HepG2 (cell line): ENCODE measurements at regions not wholly inside any gene's neighbourhood (a gene's known extent, or its start where the extent isn't known, plus 50 kb on each side); places are given as distances from the start of the nearest gene placed in this dataset.

Experiments
- ATAC-seq: fragments of 200-7000 bp; cut with Tn5 transposase; 3 replicates; pipeline ENCODE4 v1.9.1; 2020; ENCODE audit warnings: mild to moderate bottlenecking, moderate library complexity
- BruUV-seq: library from RNA; stranded (reverse); fragments of 400-500 nt; replicated peaks from 2 replicates; lab custom pipeline; 2021; lab: Mats Ljungman, UMichigan
- CTCF ChIA-PET: fragments of 300-600 bp; formaldehyde crosslinking; extraction: SDS; loops from one replicate; lab custom pipeline; 2021; ENCODE audit warnings: low total read pairs, inconsistent platforms, low intra/inter-chr PET ratio; lab: Yijun Ruan, JAX
- POLR2A ChIA-PET: fragments of 350-600 bp; sonication (Branson Sonifier 250); formaldehyde crosslinking; loops from one replicate; lab custom pipeline; 2020; ENCODE audit warnings: antibody characterized with exemption, inconsistent platforms; lab: Yijun Ruan, JAX
- DNase-seq: peaks from one replicate; pipeline ENCODE4 v3.0.0-alpha.2; 2015; ENCODE audit warnings: low spot score
- FAIRE-seq: peaks from 3 replicates; lab custom pipeline; 2011; peaks lifted over from hg19 to GRCh38; lab: Jason Lieb, UNC
- H2AFZ ChIP-seq: one replicate; pipeline ENCODE4 v1.6.1; 2011; ENCODE audit warnings: low read length, inconsistent platforms
- H3K27ac ChIP-seq: fragments of 300-600 bp; 3 replicates; pipeline ENCODE4 v1.8.0; 2011; ENCODE audit warnings: mixed run types, mild to moderate bottlenecking, mixed read lengths, low read length, inconsistent platforms; ENCODE audit not compliant: insufficient read depth; ENCODE audit errors: extremely low read length
- H3K27me3 ChIP-seq, 2 experiments: fragments of 200-600 bp in 1 of 2; 2 replicates in 1 of 2; 3 replicates in 1 of 2; pipeline versions ENCODE4 v1.6.0 to v1.8.0; 2011; ENCODE audit warnings: low read length in 2 of 2, mild to moderate bottlenecking in 2 of 2, moderate library complexity in 2 of 2, inconsistent platforms in 1 of 2; ENCODE audit not compliant: insufficient read depth in 2 of 2, control insufficient read depth in 1 of 2
- H3K36me3 ChIP-seq, 2 experiments: fragments of 200-600 bp in 1 of 2; replicated peaks in 1 of 2; 2 replicates in 1 of 2; 3 replicates in 1 of 2; pipeline versions ENCODE4 v1.5.1 to v1.8.0; 2011; ENCODE audit warnings: low read length in 2 of 2, inconsistent platforms in 1 of 2; ENCODE audit not compliant: insufficient read depth in 2 of 2, control insufficient read depth in 1 of 2
- H3K4me1 ChIP-seq: 2 replicates; pipeline ENCODE4 v1.5.1; 2012; ENCODE audit warnings: low read length, inconsistent platforms; ENCODE audit not compliant: insufficient read depth
- H3K4me2 ChIP-seq: 2 replicates; pipeline ENCODE4 v1.6.0; 2011; ENCODE audit warnings: low read depth, low read length, inconsistent platforms
- H3K4me3 ChIP-seq, 3 experiments: fragments of 200-600 bp in 1 of 3; sonication (generic), shearing (Covaris generic) in 1 of 3; replicated peaks in 1 of 3; 2 replicates each; pipeline ENCODE4 v1.5.1; 2011 to 2016; ENCODE audit warnings: low read length in 3 of 3, inconsistent platforms in 2 of 3, low read depth in 2 of 3, mild to moderate bottlenecking in 2 of 3, control low read depth in 1 of 3, mixed read lengths in 1 of 3; ENCODE audit not compliant: insufficient read depth in 1 of 3
- H3K79me2 ChIP-seq: one replicate; pipeline ENCODE4 v1.6.1; 2011; ENCODE audit warnings: low read length, inconsistent platforms; ENCODE audit not compliant: insufficient read depth
- H3K9ac ChIP-seq: 2 replicates; pipeline ENCODE4 v1.6.0; 2011; ENCODE audit warnings: mild to moderate bottlenecking, low read depth, low read length, inconsistent platforms; ENCODE audit not compliant: insufficient read depth
- H3K9me3 ChIP-seq: 2 replicates; pipeline ENCODE4 v1.5.1; 2012; ENCODE audit warnings: mild to moderate bottlenecking, low read length
- H4K20me1 ChIP-seq: 2 replicates; pipeline ENCODE4 v1.6.0; 2011; ENCODE audit warnings: inconsistent platforms, mild to moderate bottlenecking, low read length, moderate library complexity; ENCODE audit not compliant: insufficient read depth
- ATF5 ChIP-seq: sonication (generic); formaldehyde crosslinking; IDR thresholded peaks from 2 replicates; pipeline ENCODE4 v1.4.0; 2020; ENCODE audit warnings: mild to moderate bottlenecking, low read depth, missing genetic modification reagents
- CEBPZ ChIP-seq: IDR thresholded peaks from 2 replicates; pipeline ENCODE4 v1.6.1; 2012; ENCODE audit warnings: low read length, improper control_type of control experiment
- GTF3A ChIP-seq: sonication (generic); formaldehyde crosslinking; conservative IDR thresholded peaks from 2 replicates; pipeline ENCODE4 v1.4.0; 2020; ENCODE audit warnings: mild to moderate bottlenecking, missing genetic modification reagents
- HNF4A ChIP-seq: sonication (generic); formaldehyde crosslinking; IDR thresholded peaks from 2 replicates; pipeline ENCODE4 v1.4.0; 2020; ENCODE audit warnings: missing genetic modification reagents
- ZFP36 ChIP-seq: fragments of 150-350 bp; IDR thresholded peaks from 2 replicates; pipeline ENCODE4 v1.6.1; 2018; ENCODE audit warnings: borderline replicate concordance, low read length, low read depth; ENCODE audit not compliant: partially characterized antibody
- ZNF30 ChIP-seq: sonication (generic); formaldehyde crosslinking; IDR thresholded peaks from 2 replicates; pipeline ENCODE4 v1.5.0; 2020; ENCODE audit warnings: mild to moderate bottlenecking, missing genetic modification reagents
- ZNF7 ChIP-seq: IDR thresholded peaks from 2 replicates; pipeline ENCODE4 v1.6.1; 2016; ENCODE audit warnings: missing biosample characterization, missing genetic modification reagents
- ZNF724P ChIP-seq: sonication (generic); formaldehyde crosslinking; IDR thresholded peaks from 2 replicates; pipeline ENCODE4 v1.8.0; 2022; ENCODE audit warnings: missing genetic modification reagents, borderline replicate concordance
- WGBS: methylation state at CpG from one replicate; pipeline ENCODE4 v1.1.6; 2017; ENCODE audit warnings: low lambda C conversion rate; 5-methylcytosine and 5-hydroxymethylcytosine counted together
- in situ Hi-C: cut with HindIII; loops from 2 replicates; pipeline ENCODE4 v1.10.0; 2017; ENCODE audit warnings: low pct_unique_long_range_greater_than_20kb; ENCODE audit not compliant: extremely low pct_ligation_motif_present
- intact Hi-C: fragments of 100-400 bp; cut with micrococcal nuclease; formaldehyde crosslinking; loops from one replicate; pipeline ENCODE4 v1.10.0; 2022; ENCODE audit not compliant: unreplicated experiment

GRCh38 chr5:25754895-25755294 lies 1110.1 kb upstream of the CDH10 start:
- intact Hi-C loops = no loop called here
- DNase-seq (peak; percentile 1), FAIRE-seq (no peak), ATAC-seq (no peak)
- TF ChIP-seq HNF4A (no peak), ZNF30 (no peak), CEBPZ (peak; percentile 27; the same call in 1 of the 2 replicates), GTF3A (no peak), ZFP36 (peak; percentile 89), ATF5 (CRISPR knock-in tag) (no peak), ZNF724P (CRISPR knock-in tag) (peak; percentile 60; the same call in 1 of the 2 replicates), ZNF7 (CRISPR knock-in tag) (peak; percentile 36; the same call in 1 of the 2 replicates)
- Histone ChIP-seq H3K79me2 (no peaks in the 10 kb centered on the region), H3K4me1 (no peaks in the 10 kb centered on the region), H3K36me3 (no peaks in the 10 kb centered on the region), H3K4me3 (no peak overlapping the region), H3K27me3 (no peaks in the 10 kb centered on the region), H4K20me1 (no peaks in the 10 kb centered on the region), H3K4me2 (no peak overlapping the region), H2AFZ (no peak overlapping the region), H3K9ac (no peak overlapping the region), H3K27ac (no peak overlapping the region), H3K9me3 (peaks cover 91% of the 10 kb centered on the region)
- CTCF ChIA-PET = no interaction called here
- POLR2A ChIA-PET = no interaction called here
- 6% methylated on average over 3 of the region's 3 CpGs for WGBS
- in situ Hi-C loops = no loop called here
- BruUV-seq = no TSS peak
